ENCODE measurements at regions not wholly inside any gene's neighbourhood (a gene's known extent, or its start where the extent isn't known, plus 50 kb on each side); places are given as distances from the start of the nearest gene placed in this dataset.

- no peak for TF ChIP-seq POLR2A (IDR thresholded peaks at IDR 0.05; ENCODE audit: low read depth, low read length)
- TF ChIP-seq KLF5 (IDR thresholded peaks at IDR 0.05; ENCODE audit: partially characterized antibody): no peak
- no peak for TF ChIP-seq BHLHE40 (IDR thresholded peaks at IDR 0.05; ENCODE audit: borderline replicate concordance in 1 of 2, low read depth in 2 of 2, low read length in 1 of 2)
- TF ChIP-seq CTCF (IDR thresholded peaks at IDR 0.05 in 2 of 3, conservative IDR thresholded peaks at IDR 0.05 in 1 of 3; ENCODE audit: control insufficient read depth in 2 of 3, extremely low read depth in 1 of 3, insufficient read depth in 1 of 3, low read depth in 3 of 3, low read length in 3 of 3): no peak
- TF ChIP-seq STAT3 (IDR thresholded peaks at IDR 0.05; ENCODE audit: low read depth, low read length): no peak
- no peak for TF ChIP-seq IKZF1 (conservative IDR thresholded peaks at IDR 0.05)
- TF ChIP-seq YY1 (IDR thresholded peaks at IDR 0.05; ENCODE audit: low read depth, low read length): no peak
- TF ChIP-seq PAX8 (IDR thresholded peaks at IDR 0.05): no peak
- no peak for TF ChIP-seq POLR2AphosphoS5 (IDR thresholded peaks at IDR 0.05; ENCODE audit: low read length)
- TF ChIP-seq CREB1 (IDR thresholded peaks at IDR 0.05; ENCODE audit: low read depth): no peak
- no peak for TF ChIP-seq NFXL1 (IDR thresholded peaks at IDR 0.05; ENCODE audit: borderline replicate concordance)
- TF ChIP-seq RFX5 (IDR thresholded peaks at IDR 0.05; ENCODE audit: low read depth, low read length): no peak
- TF ChIP-seq SP1 (IDR thresholded peaks at IDR 0.05; ENCODE audit: low read depth, low read length): no peak
Measured at GRCh38 chr1:245098924-245099323, 55.9 kb upstream of the KIF26B start.
